ENCODE measurements at regions not wholly inside any gene's neighbourhood (a gene's known extent, or its start where the extent isn't known, plus 50 kb on each side); places are given as distances from the start of the nearest gene placed in this dataset.

DNA sequence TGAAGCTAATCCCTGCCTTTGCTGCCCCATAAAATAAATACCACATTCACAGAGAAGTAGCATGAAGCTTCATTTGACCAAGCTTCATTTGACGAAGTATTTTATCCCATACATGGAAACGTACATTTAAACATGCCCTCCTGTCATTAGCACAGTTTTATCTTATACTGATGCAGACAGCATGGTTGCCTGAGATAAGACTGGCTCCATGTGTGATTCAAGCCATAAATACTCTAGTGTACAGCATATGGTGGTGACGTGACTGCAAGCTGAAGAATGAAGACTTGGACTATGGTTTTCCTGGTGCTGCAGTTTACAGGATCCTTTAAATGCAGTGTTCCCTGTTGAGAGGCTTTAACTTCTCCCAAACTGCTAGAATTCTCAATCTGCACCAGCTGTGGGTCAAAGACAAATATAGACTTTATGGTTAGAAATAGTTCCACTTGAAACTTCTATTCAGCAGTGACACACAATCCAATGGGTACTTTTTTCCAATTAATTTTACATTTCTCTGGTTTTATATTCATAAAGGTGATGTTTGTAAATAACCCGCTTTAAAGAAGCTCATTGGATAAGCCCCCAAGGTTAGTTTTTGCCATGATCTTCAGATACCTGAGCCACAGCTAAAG is 64.9 kb downstream of the CYB561 start:
- TF ChIP-seq, protein P1, sequence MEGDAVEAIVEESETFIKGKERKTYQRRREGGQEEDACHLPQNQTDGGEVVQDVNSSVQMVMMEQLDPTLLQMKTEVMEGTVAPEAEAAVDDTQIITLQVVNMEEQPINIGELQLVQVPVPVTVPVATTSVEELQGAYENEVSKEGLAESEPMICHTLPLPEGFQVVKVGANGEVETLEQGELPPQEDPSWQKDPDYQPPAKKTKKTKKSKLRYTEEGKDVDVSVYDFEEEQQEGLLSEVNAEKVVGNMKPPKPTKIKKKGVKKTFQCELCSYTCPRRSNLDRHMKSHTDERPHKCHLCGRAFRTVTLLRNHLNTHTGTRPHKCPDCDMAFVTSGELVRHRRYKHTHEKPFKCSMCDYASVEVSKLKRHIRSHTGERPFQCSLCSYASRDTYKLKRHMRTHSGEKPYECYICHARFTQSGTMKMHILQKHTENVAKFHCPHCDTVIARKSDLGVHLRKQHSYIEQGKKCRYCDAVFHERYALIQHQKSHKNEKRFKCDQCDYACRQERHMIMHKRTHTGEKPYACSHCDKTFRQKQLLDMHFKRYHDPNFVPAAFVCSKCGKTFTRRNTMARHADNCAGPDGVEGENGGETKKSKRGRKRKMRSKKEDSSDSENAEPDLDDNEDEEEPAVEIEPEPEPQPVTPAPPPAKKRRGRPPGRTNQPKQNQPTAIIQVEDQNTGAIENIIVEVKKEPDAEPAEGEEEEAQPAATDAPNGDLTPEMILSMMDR (IDR thresholded peaks at IDR 0.05; ENCODE audit: insufficient read depth, low read depth, low read length): no peak
- no peak overlapping the region for H3K4me3 ChIP-seq (ENCODE audit: low read depth, low read length)
- DNase-seq (ENCODE audit: low read depth): peak; percentile 86

DNA sequence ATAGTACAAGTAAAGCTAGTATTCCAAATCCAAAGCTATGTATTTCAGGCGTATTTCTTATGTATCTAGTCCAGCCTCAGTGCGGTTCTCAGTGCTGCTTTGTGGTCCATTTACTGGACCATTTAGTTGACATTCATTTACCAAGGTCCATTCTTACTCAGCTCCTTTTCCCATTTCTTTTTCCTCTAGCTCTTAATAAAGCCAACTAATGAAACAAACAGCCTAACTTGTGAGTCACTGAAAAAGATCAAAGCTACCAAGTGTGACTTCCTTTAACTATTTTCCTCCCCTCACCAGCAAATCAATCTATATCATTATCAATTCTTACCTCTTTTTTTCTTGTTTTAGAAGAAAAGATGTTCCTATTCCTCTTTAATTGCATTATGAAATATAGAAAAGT is 64.0 kb downstream of the CYB561 start:
- TF ChIP-seq, protein P1 (IDR thresholded peaks at IDR 0.05; ENCODE audit: insufficient read depth, low read depth, low read length): no peak
- no peak overlapping the region for H3K4me3 ChIP-seq (ENCODE audit: low read depth, low read length)
- no peak for DNase-seq (ENCODE audit: low read depth)

Data from fibroblast of villous mesenchyme (primary cell).